HepG2 (cell line): ENCODE measurements at regions not wholly inside any gene's neighbourhood (a gene's known extent, or its start where the extent isn't known, plus 50 kb on each side); places are given as distances from the start of the nearest gene placed in this dataset.

Source experiments
- ATAC-seq: fragments of 200-7000 bp; cut with Tn5 transposase; 3 replicates; pipeline ENCODE4 v1.9.1; 2020; ENCODE audit warnings: mild to moderate bottlenecking, moderate library complexity
- BruUV-seq: library from RNA; stranded (reverse); fragments of 400-500 nt; replicated peaks from 2 replicates; lab custom pipeline; 2021; lab: Mats Ljungman, UMichigan
- CTCF ChIA-PET: fragments of 300-600 bp; formaldehyde crosslinking; extraction: SDS; loops from one replicate; lab custom pipeline; 2021; ENCODE audit warnings: low total read pairs, inconsistent platforms, low intra/inter-chr PET ratio; lab: Yijun Ruan, JAX
- POLR2A ChIA-PET: fragments of 350-600 bp; sonication (Branson Sonifier 250); formaldehyde crosslinking; loops from one replicate; lab custom pipeline; 2020; ENCODE audit warnings: antibody characterized with exemption, inconsistent platforms; lab: Yijun Ruan, JAX
- DNase-seq: peaks from one replicate; pipeline ENCODE4 v3.0.0-alpha.2; 2015; ENCODE audit warnings: low spot score
- FAIRE-seq: peaks from 3 replicates; lab custom pipeline; 2011; peaks lifted over from hg19 to GRCh38; lab: Jason Lieb, UNC
- H2AFZ ChIP-seq: one replicate; pipeline ENCODE4 v1.6.1; 2011; ENCODE audit warnings: low read length, inconsistent platforms
- H3K27ac ChIP-seq: fragments of 300-600 bp; 3 replicates; pipeline ENCODE4 v1.8.0; 2011; ENCODE audit warnings: mixed run types, mild to moderate bottlenecking, mixed read lengths, low read length, inconsistent platforms; ENCODE audit not compliant: insufficient read depth; ENCODE audit errors: extremely low read length
- H3K27me3 ChIP-seq, 2 experiments: fragments of 200-600 bp in 1 of 2; 2 replicates in 1 of 2; 3 replicates in 1 of 2; pipeline versions ENCODE4 v1.6.0 to v1.8.0; 2011; ENCODE audit warnings: low read length in 2 of 2, mild to moderate bottlenecking in 2 of 2, moderate library complexity in 2 of 2, inconsistent platforms in 1 of 2; ENCODE audit not compliant: insufficient read depth in 2 of 2, control insufficient read depth in 1 of 2
- H3K36me3 ChIP-seq, 2 experiments: fragments of 200-600 bp in 1 of 2; replicated peaks in 1 of 2; 2 replicates in 1 of 2; 3 replicates in 1 of 2; pipeline versions ENCODE4 v1.5.1 to v1.8.0; 2011; ENCODE audit warnings: low read length in 2 of 2, inconsistent platforms in 1 of 2; ENCODE audit not compliant: insufficient read depth in 2 of 2, control insufficient read depth in 1 of 2
- H3K4me1 ChIP-seq: 2 replicates; pipeline ENCODE4 v1.5.1; 2012; ENCODE audit warnings: low read length, inconsistent platforms; ENCODE audit not compliant: insufficient read depth
- H3K4me2 ChIP-seq: 2 replicates; pipeline ENCODE4 v1.6.0; 2011; ENCODE audit warnings: low read depth, low read length, inconsistent platforms
- H3K4me3 ChIP-seq, 3 experiments: fragments of 200-600 bp in 1 of 3; sonication (generic), shearing (Covaris generic) in 1 of 3; replicated peaks in 1 of 3; 2 replicates each; pipeline ENCODE4 v1.5.1; 2011 to 2016; ENCODE audit warnings: low read length in 3 of 3, inconsistent platforms in 2 of 3, low read depth in 2 of 3, mild to moderate bottlenecking in 2 of 3, control low read depth in 1 of 3, mixed read lengths in 1 of 3; ENCODE audit not compliant: insufficient read depth in 1 of 3
- H3K79me2 ChIP-seq: one replicate; pipeline ENCODE4 v1.6.1; 2011; ENCODE audit warnings: low read length, inconsistent platforms; ENCODE audit not compliant: insufficient read depth
- H3K9ac ChIP-seq: 2 replicates; pipeline ENCODE4 v1.6.0; 2011; ENCODE audit warnings: mild to moderate bottlenecking, low read depth, low read length, inconsistent platforms; ENCODE audit not compliant: insufficient read depth
- H3K9me3 ChIP-seq: 2 replicates; pipeline ENCODE4 v1.5.1; 2012; ENCODE audit warnings: mild to moderate bottlenecking, low read length
- H4K20me1 ChIP-seq: 2 replicates; pipeline ENCODE4 v1.6.0; 2011; ENCODE audit warnings: inconsistent platforms, mild to moderate bottlenecking, low read length, moderate library complexity; ENCODE audit not compliant: insufficient read depth
- JARID2 ChIP-seq: sonication (generic); formaldehyde crosslinking; IDR thresholded peaks from 2 replicates; pipeline ENCODE4 v1.8.1; 2023; ENCODE audit warnings: missing genetic modification reagents, inconsistent platforms; ENCODE audit not compliant: insufficient replicate concordance
- MAFF ChIP-seq: IDR thresholded peaks from 2 replicates; pipeline ENCODE4 v1.6.1; 2011; ENCODE audit warnings: low read depth, low read length, improper control_type of control experiment
- PCBP2 ChIP-seq: fragments of 200-400 bp; formaldehyde crosslinking; optimal IDR thresholded peaks from 2 replicates; pipeline ENCODE3; 2018; ENCODE audit warnings: low read length, low read depth; ENCODE audit not compliant: poor library complexity, severe bottlenecking
- TOPORS ChIP-seq: sonication (generic); formaldehyde crosslinking; IDR thresholded peaks from 2 replicates; pipeline ENCODE4 v1.8.0; 2023; ENCODE audit warnings: mild to moderate bottlenecking, missing genetic modification reagents
- ZBTB1 ChIP-seq: sonication (generic); formaldehyde crosslinking; IDR thresholded peaks from 2 replicates; pipeline ENCODE4 v1.4.0; 2020; ENCODE audit warnings: missing genetic modification reagents, borderline replicate concordance
- ZBTB3 ChIP-seq: sonication (generic); formaldehyde crosslinking; IDR thresholded peaks from 2 replicates; pipeline ENCODE4 v1.4.0; 2020; ENCODE audit warnings: low read depth, mild to moderate bottlenecking, moderate library complexity, missing genetic modification reagents, borderline replicate concordance
- ZNF337 ChIP-seq: sonication (generic); formaldehyde crosslinking; IDR thresholded peaks from 2 replicates; pipeline ENCODE4 v1.5.1; 2020; ENCODE audit warnings: missing genetic modification reagents, low read depth, mild to moderate bottlenecking, borderline replicate concordance
- ZNF354B ChIP-seq: sonication (generic); formaldehyde crosslinking; IDR thresholded peaks from 2 replicates; pipeline ENCODE4 v1.8.0; 2022; ENCODE audit warnings: mild to moderate bottlenecking, missing genetic modification reagents
- ZNF446 ChIP-seq: sonication (generic); formaldehyde crosslinking; IDR thresholded peaks from 2 replicates; pipeline ENCODE4 v1.5.0; 2020; ENCODE audit warnings: mild to moderate bottlenecking, missing genetic modification reagents
- ZNF460 ChIP-seq: sonication (generic); formaldehyde crosslinking; IDR thresholded peaks from 2 replicates; pipeline ENCODE4 v1.5.1; 2020; ENCODE audit warnings: missing genetic modification reagents, mild to moderate bottlenecking, borderline replicate concordance
- ZNF484 ChIP-seq: sonication (generic); formaldehyde crosslinking; IDR thresholded peaks from 2 replicates; pipeline ENCODE4 v1.5.1; 2020; ENCODE audit warnings: mild to moderate bottlenecking, low read depth, missing genetic modification reagents, borderline replicate concordance
- ZNF781 ChIP-seq: sonication (generic); formaldehyde crosslinking; IDR thresholded peaks from 2 replicates; pipeline ENCODE4 v1.5.1; 2020; ENCODE audit warnings: borderline replicate concordance, mild to moderate bottlenecking, missing genetic modification reagents; ENCODE audit errors: not compliant biosample characterization
- WGBS: methylation state at CpG from one replicate; pipeline ENCODE4 v1.1.6; 2017; ENCODE audit warnings: low lambda C conversion rate; 5-methylcytosine and 5-hydroxymethylcytosine counted together
- in situ Hi-C: cut with HindIII; loops from 2 replicates; pipeline ENCODE4 v1.10.0; 2017; ENCODE audit warnings: low pct_unique_long_range_greater_than_20kb; ENCODE audit not compliant: extremely low pct_ligation_motif_present
- intact Hi-C: fragments of 100-400 bp; cut with micrococcal nuclease; formaldehyde crosslinking; loops from one replicate; pipeline ENCODE4 v1.10.0; 2022; ENCODE audit not compliant: unreplicated experiment
- TF ChIP-seq, protein P1 (sequence below): sonication (generic); formaldehyde crosslinking; IDR thresholded peaks from 2 replicates; pipeline ENCODE4 v1.4.0; 2020; ENCODE audit warnings: missing genetic modification reagents
- TF ChIP-seq, protein P2 (sequence below): sonication (generic); formaldehyde crosslinking; IDR thresholded peaks from 2 replicates; pipeline ENCODE4 v1.9.0; 2021; ENCODE audit warnings: missing genetic modification reagents, borderline replicate concordance
- TF ChIP-seq, protein P3 (sequence below): sonication (generic); formaldehyde crosslinking; IDR thresholded peaks from 2 replicates; pipeline ENCODE4 v1.5.0; 2020; ENCODE audit warnings: mild to moderate bottlenecking, missing genetic modification reagents, borderline replicate concordance

DNA sequence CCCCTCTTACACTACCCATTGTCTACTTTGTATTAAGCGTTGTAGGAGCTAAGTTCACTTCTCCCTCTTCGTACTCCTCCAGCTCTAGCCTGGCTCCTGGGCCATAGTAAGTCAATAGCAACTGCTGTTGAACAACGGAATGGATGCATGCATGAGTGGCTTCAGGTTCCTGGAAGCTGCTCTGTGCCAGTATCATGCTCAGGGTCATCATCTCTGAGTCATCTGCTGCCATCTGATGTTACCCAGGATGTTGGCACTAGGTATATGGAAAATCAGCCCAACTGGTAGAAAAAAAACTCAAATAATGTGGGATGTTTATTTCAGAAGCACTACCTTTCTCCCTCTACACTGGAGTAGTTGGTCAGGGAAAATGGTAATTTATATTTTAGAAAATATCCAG, 536.8 kb downstream of the NPIPA7 start:
- Histone ChIP-seq H2AFZ (no peak overlapping the region), H3K4me1 (no peaks in the 10 kb centered on the region), H3K4me2 (no peak overlapping the region), H3K79me2 (no peaks in the 10 kb centered on the region), H4K20me1 (no peaks in the 10 kb centered on the region), H3K9me3 (no peaks in the 10 kb centered on the region), H3K4me3 (no peak overlapping the region), H3K27me3 (peaks cover 0 to 3% of the 10 kb centered on the region in 2 experiments; a peak in 1 of 5 replicates), H3K9ac (no peak overlapping the region), H3K36me3 (no peaks in the 10 kb centered on the region), H3K27ac (no peak overlapping the region)
- FAIRE-seq (no peak), ATAC-seq (no peak), DNase-seq (no peak)
- TF ChIP-seq, protein P1, sequence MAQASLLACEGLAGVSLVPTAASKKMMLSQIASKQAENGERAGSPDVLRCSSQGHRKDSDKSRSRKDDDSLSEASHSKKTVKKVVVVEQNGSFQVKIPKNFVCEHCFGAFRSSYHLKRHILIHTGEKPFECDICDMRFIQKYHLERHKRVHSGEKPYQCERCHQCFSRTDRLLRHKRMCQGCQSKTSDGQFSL (CRISPR knock-in tag), result no peak
- TF ChIP-seq ZBTB3 (no peak), MAFF (no peak), TOPORS (no peak), PCBP2 (no peak), ZNF484 (CRISPR knock-in tag) (no peak), ZNF781 (no peak), ZNF446 (CRISPR knock-in tag) (no peak), ZNF460 (CRISPR knock-in tag) (no peak), JARID2 (no peak), ZBTB1 (CRISPR knock-in tag) (no peak), ZNF354B (CRISPR knock-in tag) (no peak), ZNF337 (CRISPR knock-in tag) (no peak)
- TF ChIP-seq, protein P2, sequence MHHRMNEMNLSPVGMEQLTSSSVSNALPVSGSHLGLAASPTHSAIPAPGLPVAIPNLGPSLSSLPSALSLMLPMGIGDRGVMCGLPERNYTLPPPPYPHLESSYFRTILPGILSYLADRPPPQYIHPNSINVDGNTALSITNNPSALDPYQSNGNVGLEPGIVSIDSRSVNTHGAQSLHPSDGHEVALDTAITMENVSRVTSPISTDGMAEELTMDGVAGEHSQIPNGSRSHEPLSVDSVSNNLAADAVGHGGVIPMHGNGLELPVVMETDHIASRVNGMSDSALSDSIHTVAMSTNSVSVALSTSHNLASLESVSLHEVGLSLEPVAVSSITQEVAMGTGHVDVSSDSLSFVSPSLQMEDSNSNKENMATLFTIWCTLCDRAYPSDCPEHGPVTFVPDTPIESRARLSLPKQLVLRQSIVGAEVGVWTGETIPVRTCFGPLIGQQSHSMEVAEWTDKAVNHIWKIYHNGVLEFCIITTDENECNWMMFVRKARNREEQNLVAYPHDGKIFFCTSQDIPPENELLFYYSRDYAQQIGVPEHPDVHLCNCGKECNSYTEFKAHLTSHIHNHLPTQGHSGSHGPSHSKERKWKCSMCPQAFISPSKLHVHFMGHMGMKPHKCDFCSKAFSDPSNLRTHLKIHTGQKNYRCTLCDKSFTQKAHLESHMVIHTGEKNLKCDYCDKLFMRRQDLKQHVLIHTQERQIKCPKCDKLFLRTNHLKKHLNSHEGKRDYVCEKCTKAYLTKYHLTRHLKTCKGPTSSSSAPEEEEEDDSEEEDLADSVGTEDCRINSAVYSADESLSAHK (CRISPR knock-in tag), result no peak
- TF ChIP-seq, protein P3, sequence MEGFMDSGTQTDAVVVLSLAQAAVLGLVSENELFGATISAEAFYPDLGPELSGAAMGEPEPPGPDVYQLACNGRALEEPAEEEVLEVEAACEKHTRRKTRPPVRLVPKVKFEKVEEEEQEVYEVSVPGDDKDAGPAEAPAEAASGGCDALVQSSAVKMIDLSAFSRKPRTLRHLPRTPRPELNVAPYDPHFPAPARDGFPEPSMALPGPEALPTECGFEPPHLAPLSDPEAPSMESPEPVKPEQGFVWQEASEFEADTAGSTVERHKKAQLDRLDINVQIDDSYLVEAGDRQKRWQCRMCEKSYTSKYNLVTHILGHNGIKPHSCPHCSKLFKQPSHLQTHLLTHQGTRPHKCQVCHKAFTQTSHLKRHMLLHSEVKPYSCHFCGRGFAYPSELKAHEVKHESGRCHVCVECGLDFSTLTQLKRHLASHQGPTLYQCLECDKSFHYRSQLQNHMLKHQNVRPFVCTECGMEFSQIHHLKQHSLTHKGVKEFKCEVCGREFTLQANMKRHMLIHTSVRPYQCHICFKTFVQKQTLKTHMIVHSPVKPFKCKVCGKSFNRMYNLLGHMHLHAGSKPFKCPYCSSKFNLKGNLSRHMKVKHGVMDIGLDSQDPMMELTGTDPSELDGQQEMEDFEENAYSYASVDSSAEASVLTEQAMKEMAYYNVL (CRISPR knock-in tag), result no peak
- ChIA-PET CTCF (no interaction called here), POLR2A (no interaction called here)
- in situ Hi-C loops, result no loop called here
- BruUV-seq, result no TSS peak
- intact Hi-C loops, result no loop called here
- 4% methylated on average over 3 of the region's 3 CpGs for WGBS
